ENCODE measurements at regions not wholly inside any gene's neighbourhood (a gene's known extent, or its start where the extent isn't known, plus 50 kb on each side); places are given as distances from the start of the nearest gene placed in this dataset.
"Not testable (repeated sequence)": the region's sequence is repeated elsewhere in the genome, so short reads cannot be mapped to it uniquely, and the experiment has no call there.

GRCh38 chr16:61128545-61129323, 907.5 kb downstream of the CDH8 start:
- Histone ChIP-seq H3K27me3 (ENCODE audit: control insufficient read depth, insufficient read depth, low read length) (no peaks in the 10 kb centered on the region), H3K36me3 (ENCODE audit: control insufficient read depth, insufficient read depth, low read length) (no peaks in the 10 kb centered on the region), H3K4me3 (ENCODE audit: low read depth, low read length) (no peak overlapping the region)
- ChIA-PET POLR2A (no interaction called here), CTCF (no interaction called here)
- DNase-seq (ENCODE audit: low read depth), result no peak
- no peak for TF ChIP-seq CTCF (IDR thresholded peaks at IDR 0.05; ENCODE audit: insufficient read depth, low read depth, low read length)

- ChIA-PET POLR2A (no interaction called here), CTCF (no interaction called here)
- no peaks in the 10 kb centered on the region for H3K36me3 ChIP-seq (ENCODE audit: control insufficient read depth, insufficient read depth, low read length)
- H3K27me3 ChIP-seq (ENCODE audit: control insufficient read depth, insufficient read depth, low read length), result no peaks in the 10 kb centered on the region
- no peak for TF ChIP-seq CTCF (IDR thresholded peaks at IDR 0.05; ENCODE audit: insufficient read depth, low read depth, low read length)
- no peak for DNase-seq (ENCODE audit: low read depth)
- H3K4me3 ChIP-seq (ENCODE audit: low read depth, low read length), result no peak overlapping the region
Measured at GRCh38 chr16:61105544-61105943, 930.7 kb downstream of the CDH8 start.

GRCh38 chr16:61098505-61098904, 937.7 kb downstream of the CDH8 start:
- Histone ChIP-seq H3K4me3 (ENCODE audit: low read depth, low read length) (no peak overlapping the region), H3K36me3 (ENCODE audit: control insufficient read depth, insufficient read depth, low read length) (no peaks in the 10 kb centered on the region), H3K27me3 (ENCODE audit: control insufficient read depth, insufficient read depth, low read length) (no peaks in the 10 kb centered on the region)
- ChIA-PET POLR2A (no interaction called here), CTCF (no interaction called here)
- no peak for DNase-seq (ENCODE audit: low read depth)
- TF ChIP-seq CTCF (IDR thresholded peaks at IDR 0.05; ENCODE audit: insufficient read depth, low read depth, low read length), result no peak

DNA sequence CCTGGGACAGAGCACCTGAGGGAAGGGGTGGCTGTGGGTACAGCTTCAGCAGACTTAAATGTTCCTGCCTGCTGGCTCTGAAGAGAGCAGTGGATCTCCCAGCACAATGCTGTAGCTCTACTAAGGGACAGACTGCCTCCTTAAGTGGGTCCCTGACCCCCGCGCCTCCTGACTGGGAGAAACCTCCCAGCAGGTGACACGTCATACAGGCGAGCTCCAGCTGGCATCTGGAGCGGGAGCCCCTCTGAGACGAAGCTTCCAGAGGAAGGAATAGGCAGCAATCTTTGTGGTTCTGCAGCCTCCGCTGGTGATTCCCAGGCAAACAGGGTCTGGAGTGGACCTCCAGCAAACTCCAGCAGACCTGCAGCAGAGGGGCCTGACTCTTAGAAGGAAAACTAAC, 944.9 kb downstream of the CDH8 start:
- DNase-seq (ENCODE audit: low read depth); CTCF ChIA-PET; H3K4me3 ChIP-seq (ENCODE audit: low read depth, low read length); H3K36me3 ChIP-seq (ENCODE audit: control insufficient read depth, insufficient read depth, low read length); H3K27me3 ChIP-seq (ENCODE audit: control insufficient read depth, insufficient read depth, low read length); POLR2A ChIA-PET: not testable (repeated sequence)

DNA sequence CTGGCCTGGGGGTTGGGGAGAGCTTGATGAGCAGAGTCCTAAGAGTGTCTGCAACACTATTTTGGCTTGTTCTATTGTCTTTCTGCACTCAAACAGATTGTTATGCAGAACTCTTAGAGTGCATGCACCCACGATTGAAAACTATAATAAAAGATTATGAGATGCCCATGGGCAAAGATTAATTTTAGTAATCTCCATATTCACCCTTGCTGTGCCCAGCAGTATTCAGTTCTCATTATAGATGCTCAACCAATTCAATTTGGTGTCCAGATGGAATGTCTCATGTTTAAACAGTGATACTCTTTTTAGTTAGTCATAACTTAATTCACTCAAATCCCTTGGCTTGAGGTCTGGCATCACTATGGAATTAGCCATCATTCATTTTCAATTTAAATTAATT, 952.5 kb downstream of the CDH8 start:
- no peaks in the 10 kb centered on the region for H3K27me3 ChIP-seq (ENCODE audit: control insufficient read depth, insufficient read depth, low read length)
- CTCF ChIA-PET, result no interaction called here
- no peak overlapping the region for H3K4me3 ChIP-seq (ENCODE audit: low read depth, low read length)
- TF ChIP-seq CTCF (IDR thresholded peaks at IDR 0.05; ENCODE audit: insufficient read depth, low read depth, low read length), result no peak
- no peak for DNase-seq (ENCODE audit: low read depth)
- POLR2A ChIA-PET, result no interaction called here
- H3K36me3 ChIP-seq (ENCODE audit: control insufficient read depth, insufficient read depth, low read length), result no peaks in the 10 kb centered on the region

DNA sequence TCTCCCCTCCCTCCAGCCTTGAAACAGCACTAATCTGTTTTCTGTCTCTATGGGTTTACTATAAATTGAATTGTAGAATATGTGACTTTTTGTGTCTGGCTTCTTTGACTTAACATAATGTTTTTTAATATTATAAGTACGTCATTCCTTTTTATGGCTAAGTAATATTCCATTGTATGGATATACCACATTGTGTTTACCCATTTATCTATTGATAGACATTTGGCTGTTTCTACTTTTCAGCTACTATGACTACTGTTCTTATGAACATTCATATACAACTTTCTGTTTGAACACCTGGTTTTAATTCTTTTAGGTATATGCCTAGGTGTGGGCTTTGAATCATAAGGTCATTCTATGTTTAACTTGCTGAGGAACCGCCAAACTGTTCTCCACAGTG, 961.9 kb downstream of the CDH8 start:
- ChIA-PET CTCF (no interaction called here), POLR2A (no interaction called here)
- H3K27me3 ChIP-seq (ENCODE audit: control insufficient read depth, insufficient read depth, low read length), result no peaks in the 10 kb centered on the region
- no peak for TF ChIP-seq CTCF (IDR thresholded peaks at IDR 0.05; ENCODE audit: insufficient read depth, low read depth, low read length)
- no peaks in the 10 kb centered on the region for H3K36me3 ChIP-seq (ENCODE audit: control insufficient read depth, insufficient read depth, low read length)
- H3K4me3 ChIP-seq (ENCODE audit: low read depth, low read length), result no peak overlapping the region
- DNase-seq (ENCODE audit: low read depth), result no peak

Measured in BJ (cell line).